ENCODE measurements at regions not wholly inside any gene's neighbourhood (a gene's known extent, or its start where the extent isn't known, plus 50 kb on each side); places are given as distances from the start of the nearest gene placed in this dataset.
"Not testable (repeated sequence)": the region's sequence is repeated elsewhere in the genome, so short reads cannot be mapped to it uniquely, and the experiment has no call there.

DNA sequence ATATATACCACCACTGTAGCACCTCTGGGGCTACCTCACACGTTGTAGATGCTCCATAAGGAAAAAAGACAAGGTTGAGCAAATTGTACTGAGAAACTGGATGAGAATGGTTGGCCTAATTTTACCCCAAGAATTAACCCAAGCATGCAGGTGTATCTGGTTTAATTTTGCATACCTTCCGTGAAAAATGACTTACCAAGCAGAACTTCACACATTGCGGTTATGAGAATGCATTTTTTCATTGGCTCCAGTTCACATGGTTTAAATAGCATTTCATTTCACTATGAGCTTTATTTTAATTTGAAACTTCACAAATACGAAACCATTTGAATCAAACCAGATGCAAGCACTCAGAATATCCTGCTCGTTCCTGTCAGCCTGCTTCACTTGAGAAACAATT is 512.2 kb downstream of the LTN1 start:
- ChIA-PET CTCF (no interaction called here), POLR2A (no interaction called here)
- no peaks in the 10 kb centered on the region for H3K9me3 ChIP-seq (ENCODE audit: control insufficient read depth, insufficient read depth, low read depth, low read length)
- no peaks in the 10 kb centered on the region for H3K27me3 ChIP-seq (ENCODE audit: control insufficient read depth, insufficient read depth, low read length)
- in situ Hi-C loops (cut with HindIII; ENCODE audit: low pct_unique_long_range_greater_than_20kb, low sequenced_read_pairs) (no loop called here), intact Hi-C loops (cut with micrococcal nuclease; ENCODE audit: unreplicated experiment) (no loop called here)
- DNase-seq (ENCODE audit: low read depth, low spot score) = no peak
- no peak overlapping the region for H3K27ac ChIP-seq (ENCODE audit: low read length)
- ATAC-seq = no peak
- no peak overlapping the region for H3K4me3 ChIP-seq (ENCODE audit: low read depth in 2 of 2, low read length in 2 of 2)
- TF ChIP-seq, protein P1, sequence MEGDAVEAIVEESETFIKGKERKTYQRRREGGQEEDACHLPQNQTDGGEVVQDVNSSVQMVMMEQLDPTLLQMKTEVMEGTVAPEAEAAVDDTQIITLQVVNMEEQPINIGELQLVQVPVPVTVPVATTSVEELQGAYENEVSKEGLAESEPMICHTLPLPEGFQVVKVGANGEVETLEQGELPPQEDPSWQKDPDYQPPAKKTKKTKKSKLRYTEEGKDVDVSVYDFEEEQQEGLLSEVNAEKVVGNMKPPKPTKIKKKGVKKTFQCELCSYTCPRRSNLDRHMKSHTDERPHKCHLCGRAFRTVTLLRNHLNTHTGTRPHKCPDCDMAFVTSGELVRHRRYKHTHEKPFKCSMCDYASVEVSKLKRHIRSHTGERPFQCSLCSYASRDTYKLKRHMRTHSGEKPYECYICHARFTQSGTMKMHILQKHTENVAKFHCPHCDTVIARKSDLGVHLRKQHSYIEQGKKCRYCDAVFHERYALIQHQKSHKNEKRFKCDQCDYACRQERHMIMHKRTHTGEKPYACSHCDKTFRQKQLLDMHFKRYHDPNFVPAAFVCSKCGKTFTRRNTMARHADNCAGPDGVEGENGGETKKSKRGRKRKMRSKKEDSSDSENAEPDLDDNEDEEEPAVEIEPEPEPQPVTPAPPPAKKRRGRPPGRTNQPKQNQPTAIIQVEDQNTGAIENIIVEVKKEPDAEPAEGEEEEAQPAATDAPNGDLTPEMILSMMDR (IDR thresholded peaks at IDR 0.05) = no peak
- TF ChIP-seq, protein P2, sequence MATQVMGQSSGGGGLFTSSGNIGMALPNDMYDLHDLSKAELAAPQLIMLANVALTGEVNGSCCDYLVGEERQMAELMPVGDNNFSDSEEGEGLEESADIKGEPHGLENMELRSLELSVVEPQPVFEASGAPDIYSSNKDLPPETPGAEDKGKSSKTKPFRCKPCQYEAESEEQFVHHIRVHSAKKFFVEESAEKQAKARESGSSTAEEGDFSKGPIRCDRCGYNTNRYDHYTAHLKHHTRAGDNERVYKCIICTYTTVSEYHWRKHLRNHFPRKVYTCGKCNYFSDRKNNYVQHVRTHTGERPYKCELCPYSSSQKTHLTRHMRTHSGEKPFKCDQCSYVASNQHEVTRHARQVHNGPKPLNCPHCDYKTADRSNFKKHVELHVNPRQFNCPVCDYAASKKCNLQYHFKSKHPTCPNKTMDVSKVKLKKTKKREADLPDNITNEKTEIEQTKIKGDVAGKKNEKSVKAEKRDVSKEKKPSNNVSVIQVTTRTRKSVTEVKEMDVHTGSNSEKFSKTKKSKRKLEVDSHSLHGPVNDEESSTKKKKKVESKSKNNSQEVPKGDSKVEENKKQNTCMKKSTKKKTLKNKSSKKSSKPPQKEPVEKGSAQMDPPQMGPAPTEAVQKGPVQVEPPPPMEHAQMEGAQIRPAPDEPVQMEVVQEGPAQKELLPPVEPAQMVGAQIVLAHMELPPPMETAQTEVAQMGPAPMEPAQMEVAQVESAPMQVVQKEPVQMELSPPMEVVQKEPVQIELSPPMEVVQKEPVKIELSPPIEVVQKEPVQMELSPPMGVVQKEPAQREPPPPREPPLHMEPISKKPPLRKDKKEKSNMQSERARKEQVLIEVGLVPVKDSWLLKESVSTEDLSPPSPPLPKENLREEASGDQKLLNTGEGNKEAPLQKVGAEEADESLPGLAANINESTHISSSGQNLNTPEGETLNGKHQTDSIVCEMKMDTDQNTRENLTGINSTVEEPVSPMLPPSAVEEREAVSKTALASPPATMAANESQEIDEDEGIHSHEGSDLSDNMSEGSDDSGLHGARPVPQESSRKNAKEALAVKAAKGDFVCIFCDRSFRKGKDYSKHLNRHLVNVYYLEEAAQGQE (IDR thresholded peaks at IDR 0.05; ENCODE audit: insufficient read depth in 1 of 2, low read depth in 2 of 2, low read length in 1 of 2) = no peak
- TF ChIP-seq SIN3A (IDR thresholded peaks at IDR 0.05; ENCODE audit: borderline replicate concordance, insufficient read depth, low read depth, low read length) (no peak), TCF7L2 (IDR thresholded peaks at IDR 0.05; ENCODE audit: low read depth, low read length) (no peak), POLR2AphosphoS5 (IDR thresholded peaks at IDR 0.05; ENCODE audit: low read depth, low read length) (no peak)
- no TSS peak for BruUV-seq (replicated peaks)
- H3K4me1 ChIP-seq (ENCODE audit: control insufficient read depth, insufficient read depth, low read length) = no peaks in the 10 kb centered on the region
- no peaks in the 10 kb centered on the region for H3K36me3 ChIP-seq (ENCODE audit: control insufficient read depth, insufficient read depth, low read length)

DNA sequence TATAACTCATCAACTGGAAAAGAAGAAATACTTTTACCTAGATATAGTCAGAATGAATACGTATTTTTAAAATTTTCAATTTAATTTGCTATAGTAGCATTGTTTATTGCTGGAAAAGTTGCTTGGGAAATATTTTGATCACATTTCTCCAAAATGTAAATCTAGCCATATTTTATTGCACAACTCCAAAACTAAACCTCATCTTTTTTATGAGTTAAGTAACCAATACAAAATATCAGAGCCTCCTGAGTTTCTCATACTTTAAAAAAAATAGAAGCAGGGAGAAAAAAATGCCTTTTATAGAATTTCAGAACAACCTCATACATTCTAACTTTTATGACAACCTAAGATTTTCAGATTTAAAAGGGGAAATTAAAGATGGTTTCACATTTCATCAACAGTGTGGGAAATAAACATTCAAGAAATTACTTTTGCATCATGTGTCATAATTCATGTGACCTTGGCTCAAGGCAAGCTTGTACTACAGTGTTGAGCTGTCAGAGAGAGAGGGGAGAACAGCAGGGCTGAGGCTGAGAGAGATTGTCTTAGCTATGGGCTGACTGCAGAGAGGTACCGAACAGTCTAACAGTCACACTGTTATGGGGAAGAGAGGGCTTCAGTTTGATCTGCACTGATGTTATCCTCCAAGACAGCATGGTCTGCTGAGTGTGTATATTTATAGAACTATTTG is 519.0 kb downstream of the LTN1 start:
- BruUV-seq (replicated peaks) = no TSS peak
- TF ChIP-seq POLR2AphosphoS5 (IDR thresholded peaks at IDR 0.05; ENCODE audit: low read depth, low read length) (no peak), TCF7L2 (IDR thresholded peaks at IDR 0.05; ENCODE audit: low read depth, low read length) (no peak), SIN3A (IDR thresholded peaks at IDR 0.05; ENCODE audit: borderline replicate concordance, insufficient read depth, low read depth, low read length) (no peak)
- TF ChIP-seq, protein P1 (IDR thresholded peaks at IDR 0.05) = no peak
- TF ChIP-seq, protein P2 (IDR thresholded peaks at IDR 0.05; ENCODE audit: insufficient read depth in 1 of 2, low read depth in 2 of 2, low read length in 1 of 2) = no peak
- Histone ChIP-seq H3K27me3 (ENCODE audit: control insufficient read depth, insufficient read depth, low read length) (no peaks in the 10 kb centered on the region), H3K9me3 (ENCODE audit: control insufficient read depth, insufficient read depth, low read depth, low read length) (no peaks in the 10 kb centered on the region), H3K27ac (ENCODE audit: low read length) (no peak overlapping the region), H3K36me3 (ENCODE audit: control insufficient read depth, insufficient read depth, low read length) (no peaks in the 10 kb centered on the region), H3K4me1 (ENCODE audit: control insufficient read depth, insufficient read depth, low read length) (no peaks in the 10 kb centered on the region), H3K4me3 (ENCODE audit: low read depth in 2 of 2, low read length in 2 of 2) (no peak overlapping the region)
- DNase-seq (ENCODE audit: low read depth, low spot score) (no peak), ATAC-seq (no peak)
- ChIA-PET POLR2A (no interaction called here), CTCF (no interaction called here)
- in situ Hi-C loops (cut with HindIII; ENCODE audit: low pct_unique_long_range_greater_than_20kb, low sequenced_read_pairs) (no loop called here), intact Hi-C loops (cut with micrococcal nuclease; ENCODE audit: unreplicated experiment) (no loop called here)

DNA sequence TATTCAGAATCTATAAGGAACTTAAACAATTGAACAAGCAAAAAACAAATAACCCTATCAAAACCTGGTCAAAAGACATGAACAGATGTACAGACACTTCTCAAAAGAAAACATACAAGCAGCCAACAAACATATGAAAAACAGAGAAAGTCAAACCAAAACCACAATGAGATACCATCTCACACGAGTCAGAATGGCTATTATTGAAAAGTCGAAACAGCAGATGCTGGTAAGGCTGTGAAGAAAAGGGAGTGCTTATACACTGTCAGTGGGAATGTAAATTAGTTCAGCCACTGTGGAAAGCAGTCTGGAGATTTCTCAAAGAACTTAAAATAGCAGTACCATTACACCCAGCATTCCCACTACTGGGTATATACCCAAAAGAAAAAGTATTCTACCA is 520.1 kb downstream of the LTN1 start:
- intact Hi-C loops (cut with micrococcal nuclease; ENCODE audit: unreplicated experiment); DNase-seq (ENCODE audit: low read depth, low spot score); POLR2A ChIA-PET; H3K4me3 ChIP-seq (ENCODE audit: low read depth in 2 of 2, low read length in 2 of 2); H3K36me3 ChIP-seq (ENCODE audit: control insufficient read depth, insufficient read depth, low read length); CTCF ChIA-PET; BruUV-seq (replicated peaks); H3K4me1 ChIP-seq (ENCODE audit: control insufficient read depth, insufficient read depth, low read length); H3K27me3 ChIP-seq (ENCODE audit: control insufficient read depth, insufficient read depth, low read length); in situ Hi-C loops (cut with HindIII; ENCODE audit: low pct_unique_long_range_greater_than_20kb, low sequenced_read_pairs); H3K9me3 ChIP-seq (ENCODE audit: control insufficient read depth, insufficient read depth, low read depth, low read length); H3K27ac ChIP-seq (ENCODE audit: low read length); ATAC-seq: not testable (repeated sequence)
